COLO668 (cell line): ENCODE measurements at regions not wholly inside any gene's neighbourhood (a gene's known extent, or its start where the extent isn't known, plus 50 kb on each side); places are given as distances from the start of the nearest gene placed in this dataset.

Experiments used
- DNase-seq: peaks from one replicate; lab custom pipeline; 2025; ENCODE audit not compliant: unreplicated experiment; lab: John Stamatoyannopoulos, UW

- no peak for DNase-seq
Measured at GRCh38 chr10:2744547-2745200, 322.7 kb upstream of the PFKP start.

- no peak for DNase-seq
Measured at GRCh38 chr10:2734603-2735002, 332.7 kb upstream of the PFKP start.

- no peak for DNase-seq
Measured at GRCh38 chr10:2733278-2733963, 333.9 kb upstream of the PFKP start.

GRCh38 chr10:2731940-2732339 lies 335.4 kb upstream of the PFKP start:
- DNase-seq, result no peak

- DNase-seq, result no peak
Measured at GRCh38 chr10:2729197-2729596, 338.2 kb upstream of the PFKP start.

GRCh38 chr10:2728087-2728486 lies 339.3 kb upstream of the PFKP start:
- no peak for DNase-seq

GRCh38 chr10:2716596-2716995 lies 350.8 kb upstream of the PFKP start:
- no peak for DNase-seq

- no peak for DNase-seq
Measured at GRCh38 chr10:2714597-2714996, 352.8 kb upstream of the PFKP start.

GRCh38 chr10:2703953-2704352 lies 363.4 kb upstream of the PFKP start:
- no peak for DNase-seq

GRCh38 chr10:2701802-2702201 lies 365.5 kb upstream of the PFKP start:
- DNase-seq, result no peak

GRCh38 chr10:2700626-2701305 lies 366.6 kb upstream of the PFKP start:
- DNase-seq, result peak; percentile 1

- no peak for DNase-seq
Measured at GRCh38 chr10:2688958-2689357, 378.4 kb upstream of the PFKP start.

GRCh38 chr10:2686691-2687090 lies 380.7 kb upstream of the PFKP start:
- DNase-seq, result no peak

GRCh38 chr10:2682491-2682890 lies 384.9 kb upstream of the PFKP start:
- no peak for DNase-seq

GRCh38 chr10:2681891-2682290 lies 385.5 kb upstream of the PFKP start:
- no peak for DNase-seq

GRCh38 chr10:2680821-2681220 lies 386.5 kb upstream of the PFKP start:
- DNase-seq, result no peak

- no peak for DNase-seq
Measured at GRCh38 chr10:2679646-2680045, 387.7 kb upstream of the PFKP start.

- DNase-seq, result no peak
Measured at GRCh38 chr10:2676455-2676854, 390.9 kb upstream of the PFKP start.

- DNase-seq, result no peak
Measured at GRCh38 chr10:2674451-2674850, 392.9 kb upstream of the PFKP start.

- DNase-seq, result no peak
Measured at GRCh38 chr10:2670864-2671263, 396.5 kb upstream of the PFKP start.

- no peak for DNase-seq
Measured at GRCh38 chr10:2665772-2666171, 401.6 kb upstream of the PFKP start.

GRCh38 chr10:2660276-2660675 lies 407.1 kb upstream of the PFKP start:
- no peak for DNase-seq
